ENCODE measurements at regions not wholly inside any gene's neighbourhood (a gene's known extent, or its start where the extent isn't known, plus 50 kb on each side); places are given as distances from the start of the nearest gene placed in this dataset.

DNA sequence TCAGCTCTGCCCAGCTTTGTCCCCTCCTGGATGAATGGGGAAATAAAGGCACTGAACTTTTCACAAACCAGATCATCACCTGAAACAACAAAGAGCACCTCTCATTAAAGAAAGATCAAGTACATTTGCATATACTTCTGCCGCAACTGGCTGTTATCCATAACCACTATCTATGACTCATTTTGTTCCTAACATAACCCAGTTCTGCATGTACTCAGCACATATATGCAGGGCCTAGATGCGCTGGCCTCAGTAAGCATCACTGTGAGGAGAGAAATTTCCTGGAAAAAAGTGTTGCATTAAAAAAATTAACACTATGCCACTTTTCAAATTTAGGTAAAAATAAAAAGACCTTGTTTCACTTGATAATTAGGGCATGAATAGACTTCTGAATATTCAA lies 1718.4 kb downstream of the TP53TG3F start:
- TF ChIP-seq EP300 (IDR thresholded peaks at IDR 0.05) (no peak), POLR2A (IDR thresholded peaks at IDR 0.05) (no peak)
- TF ChIP-seq, protein P1, sequence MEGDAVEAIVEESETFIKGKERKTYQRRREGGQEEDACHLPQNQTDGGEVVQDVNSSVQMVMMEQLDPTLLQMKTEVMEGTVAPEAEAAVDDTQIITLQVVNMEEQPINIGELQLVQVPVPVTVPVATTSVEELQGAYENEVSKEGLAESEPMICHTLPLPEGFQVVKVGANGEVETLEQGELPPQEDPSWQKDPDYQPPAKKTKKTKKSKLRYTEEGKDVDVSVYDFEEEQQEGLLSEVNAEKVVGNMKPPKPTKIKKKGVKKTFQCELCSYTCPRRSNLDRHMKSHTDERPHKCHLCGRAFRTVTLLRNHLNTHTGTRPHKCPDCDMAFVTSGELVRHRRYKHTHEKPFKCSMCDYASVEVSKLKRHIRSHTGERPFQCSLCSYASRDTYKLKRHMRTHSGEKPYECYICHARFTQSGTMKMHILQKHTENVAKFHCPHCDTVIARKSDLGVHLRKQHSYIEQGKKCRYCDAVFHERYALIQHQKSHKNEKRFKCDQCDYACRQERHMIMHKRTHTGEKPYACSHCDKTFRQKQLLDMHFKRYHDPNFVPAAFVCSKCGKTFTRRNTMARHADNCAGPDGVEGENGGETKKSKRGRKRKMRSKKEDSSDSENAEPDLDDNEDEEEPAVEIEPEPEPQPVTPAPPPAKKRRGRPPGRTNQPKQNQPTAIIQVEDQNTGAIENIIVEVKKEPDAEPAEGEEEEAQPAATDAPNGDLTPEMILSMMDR (IDR thresholded peaks at IDR 0.05) = no peak
- Histone ChIP-seq H3K27me3 (no peaks in the 10 kb centered on the region), H3K36me3 (no peaks in the 10 kb centered on the region), H3K4me1 (ENCODE audit: insufficient read depth) (no peaks in the 10 kb centered on the region), H3K9me3 (no peaks in the 10 kb centered on the region), H3K27ac (no peak overlapping the region), H3K4me3 (no peak overlapping the region)
- 66 to 69% (median 68%) methylated on average over 2 of the region's 2 CpGs for WGBS, 3 donors
- intact Hi-C loops (cut with DNase I) = no loop called here
- DNase-seq = no peak

DNA sequence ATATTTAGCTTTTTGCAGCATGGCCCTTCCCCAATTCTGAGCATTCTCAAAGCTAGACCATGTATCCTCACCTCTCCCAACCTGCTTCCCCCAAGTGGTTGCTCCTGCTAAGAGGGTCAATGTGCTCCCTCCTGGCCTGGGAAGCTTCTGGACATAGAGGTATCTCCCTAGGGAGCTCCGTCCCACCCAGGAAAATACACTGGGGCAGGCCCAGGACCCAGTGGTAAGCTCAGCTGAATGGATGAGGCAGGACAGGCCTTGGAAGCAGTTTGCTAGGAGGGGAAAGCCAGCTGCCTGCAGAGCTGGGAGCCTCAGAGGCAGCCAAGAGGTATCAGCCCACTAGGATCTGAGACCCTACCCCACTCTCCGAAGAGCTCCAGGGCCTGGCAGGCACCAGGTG lies 1721.6 kb downstream of the TP53TG3F start:
- Histone ChIP-seq H3K9me3 (no peaks in the 10 kb centered on the region), H3K27ac (no peak overlapping the region), H3K4me1 (ENCODE audit: insufficient read depth) (no peaks in the 10 kb centered on the region), H3K27me3 (no peaks in the 10 kb centered on the region), H3K4me3 (no peak overlapping the region), H3K36me3 (no peaks in the 10 kb centered on the region)
- 48 to 64% (median 58%) methylated on average over 2 of the region's 2 CpGs for WGBS, 3 donors
- no peak for DNase-seq
- intact Hi-C loops (cut with DNase I) = no loop called here
- TF ChIP-seq EP300 (IDR thresholded peaks at IDR 0.05) (no peak), POLR2A (IDR thresholded peaks at IDR 0.05) (no peak)
- TF ChIP-seq, protein P1 (IDR thresholded peaks at IDR 0.05) = no peak

DNA sequence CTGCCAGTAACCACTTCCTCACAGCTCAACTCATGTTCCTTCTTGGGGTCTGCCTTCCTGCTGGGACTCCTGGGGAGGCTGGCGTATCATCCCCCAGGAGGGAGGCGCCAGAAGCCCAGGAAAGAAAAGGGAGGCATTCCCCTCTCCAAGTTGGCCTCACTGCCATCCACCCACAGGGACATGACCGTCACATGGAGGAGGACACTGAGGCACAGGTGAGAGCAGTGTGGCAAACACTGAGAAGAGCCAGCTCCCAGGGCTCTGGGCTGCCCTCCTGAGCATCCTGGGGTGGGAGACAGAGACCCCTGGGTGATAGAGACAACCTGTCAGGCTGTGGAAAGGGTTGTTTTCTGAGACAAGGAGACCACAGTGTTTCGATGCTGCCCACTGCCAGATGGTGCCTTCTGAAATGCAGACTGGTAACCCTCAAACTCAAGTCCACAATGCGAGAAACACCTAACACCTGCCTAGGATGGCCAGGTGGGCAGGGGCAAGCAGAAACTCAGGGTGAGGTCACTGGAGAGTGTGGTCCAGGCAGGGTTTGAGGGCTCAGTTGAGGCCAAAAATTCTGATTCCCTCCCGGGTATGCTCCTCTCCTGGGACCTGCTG lies 1722.1 kb downstream of the TP53TG3F start:
- TF ChIP-seq EP300 (IDR thresholded peaks at IDR 0.05) = no peak
- TF ChIP-seq, protein P1 (IDR thresholded peaks at IDR 0.05) = no peak
- TF ChIP-seq POLR2A (IDR thresholded peaks at IDR 0.05) = no peak
- Histone ChIP-seq H3K4me1 (ENCODE audit: insufficient read depth) (no peaks in the 10 kb centered on the region), H3K27me3 (no peaks in the 10 kb centered on the region), H3K4me3 (no peak overlapping the region), H3K36me3 (no peaks in the 10 kb centered on the region), H3K9me3 (no peaks in the 10 kb centered on the region), H3K27ac (no peak overlapping the region)
- intact Hi-C loops (cut with DNase I) = no loop called here
- no peak for DNase-seq
- WGBS, 3 donors = 50 to 61% (median 58%) methylated on average over 6 of the region's 6 CpGs

DNA sequence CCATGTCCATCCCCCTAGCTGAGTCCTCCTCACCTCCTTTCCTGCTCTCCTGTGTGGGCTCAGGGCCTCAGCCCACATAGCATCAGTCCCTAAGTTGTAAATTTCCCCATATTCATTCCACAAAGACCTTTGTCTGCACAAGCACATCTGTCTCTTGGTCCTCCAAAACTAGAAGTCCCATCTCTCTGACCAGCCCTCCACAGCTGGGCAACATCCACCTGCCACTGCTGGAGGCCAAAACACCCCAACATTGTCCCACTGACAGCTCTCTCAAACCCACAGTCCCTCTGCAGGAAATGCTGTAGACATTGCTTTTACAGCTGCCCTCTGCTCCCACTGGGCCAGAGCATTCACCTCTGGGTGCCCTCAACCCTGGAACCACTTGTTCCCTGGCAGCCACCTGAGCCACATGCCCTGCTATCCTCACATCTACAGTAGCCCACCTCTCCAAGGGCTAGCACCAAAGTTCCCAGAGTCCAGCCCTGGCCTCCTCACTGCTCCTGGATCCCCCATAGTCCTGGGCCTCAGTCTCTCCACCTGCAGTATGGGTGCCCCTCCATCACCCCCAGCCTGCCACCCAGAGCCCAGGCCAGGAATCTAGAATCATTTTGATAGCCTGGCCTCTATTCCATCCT lies 1722.7 kb downstream of the TP53TG3F start:
- no peak overlapping the region for H3K27ac ChIP-seq
- intact Hi-C loops (cut with DNase I) = no loop called here
- DNase-seq = no peak
- no peaks in the 10 kb centered on the region for H3K4me1 ChIP-seq (ENCODE audit: insufficient read depth)
- no peak overlapping the region for H3K4me3 ChIP-seq
- TF ChIP-seq, protein P1 (IDR thresholded peaks at IDR 0.05) = no peak
- TF ChIP-seq POLR2A (IDR thresholded peaks at IDR 0.05) (no peak), EP300 (IDR thresholded peaks at IDR 0.05) (no peak)
- no peaks in the 10 kb centered on the region for H3K36me3 ChIP-seq
- H3K9me3 ChIP-seq = no peaks in the 10 kb centered on the region
- H3K27me3 ChIP-seq = no peaks in the 10 kb centered on the region
